IMR-90 (cell line): ENCODE measurements at regions not wholly inside any gene's neighbourhood (a gene's known extent, or its start where the extent isn't known, plus 50 kb on each side); places are given as distances from the start of the nearest gene placed in this dataset.

Experiments used
- ATAC-seq: fragments of 200-7000 bp; cut with Tn5 transposase; 2 replicates; pipeline ENCODE4 v1.9.1; 2020; ENCODE audit warnings: low read depth, mild to moderate bottlenecking, moderate library complexity
- BruUV-seq: library from RNA; stranded (reverse); fragments of 400-500 nt; replicated peaks from 2 replicates; lab custom pipeline; 2021; lab: Mats Ljungman, UMichigan
- CTCF ChIA-PET: fragments of 300-600 bp; formaldehyde crosslinking; extraction: SDS; loops from one replicate; lab custom pipeline; 2021; ENCODE audit warnings: antibody characterized with exemption; lab: Yijun Ruan, JAX
- POLR2A ChIA-PET: fragments of 300-600 bp; sonication (Branson Sonifier 250); formaldehyde crosslinking; loops from one replicate; lab custom pipeline; 2022; ENCODE audit warnings: antibody characterized with exemption; ENCODE audit not compliant: unreplicated experiment; lab: Charles Lee
- DNase-seq: peaks from one replicate; pipeline ENCODE4 v3.0.0; 2013
- H2AFZ ChIP-seq: replicated peaks from 2 replicates; pipeline ENCODE3; 2013; ENCODE audit warnings: low read length, mild to moderate bottlenecking; ENCODE audit not compliant: poor library complexity
- H2AK5ac ChIP-seq: 2 replicates; pipeline ENCODE4 v1.6.1; 2013; ENCODE audit warnings: low read depth, low read length, inconsistent platforms
- H2AK9ac ChIP-seq: replicated peaks from 2 replicates; pipeline ENCODE3; 2013; ENCODE audit warnings: mild to moderate bottlenecking, low read depth, low read length, moderate library complexity; ENCODE audit not compliant: poor library complexity
- H2BK120ac ChIP-seq: 2 replicates; pipeline ENCODE4 v1.6.1; 2013; ENCODE audit warnings: low read depth, low read length, inconsistent platforms
- H2BK15ac ChIP-seq: 3 replicates; pipeline ENCODE4 v1.6.1; 2013; ENCODE audit warnings: low read depth, low read length, inconsistent platforms
- H2BK20ac ChIP-seq: 2 replicates; pipeline ENCODE4 v1.6.1; 2013; ENCODE audit warnings: low read depth, mild to moderate bottlenecking, inconsistent platforms, low read length, moderate library complexity
- H2BK5ac ChIP-seq: 2 replicates; pipeline ENCODE4 v1.6.1; 2013; ENCODE audit warnings: mild to moderate bottlenecking, low read depth, low read length, inconsistent platforms; ENCODE audit not compliant: poor library complexity, severe bottlenecking
- H3K14ac ChIP-seq: replicated peaks from 2 replicates; pipeline ENCODE4 v1.6.1; 2013; ENCODE audit warnings: low read depth, low read length, inconsistent platforms
- H3K18ac ChIP-seq: 2 replicates; pipeline ENCODE4 v1.6.1; 2013; ENCODE audit warnings: low read depth, low read length, control low read depth
- H3K23ac ChIP-seq: 2 replicates; pipeline ENCODE4 v1.6.1; 2013; ENCODE audit warnings: low read depth, low read length, inconsistent platforms
- H3K27ac ChIP-seq: 2 replicates; pipeline ENCODE4 v1.5.1; 2013; ENCODE audit warnings: mild to moderate bottlenecking, control low read depth, low read length; ENCODE audit not compliant: insufficient read depth
- H3K27me3 ChIP-seq: 2 replicates; pipeline ENCODE4 v1.6.1; 2013; ENCODE audit warnings: low read length; ENCODE audit not compliant: control insufficient read depth, insufficient read depth
- H3K36me3 ChIP-seq: 2 replicates; pipeline ENCODE4 v1.6.1; 2013; ENCODE audit warnings: low read length, mixed read lengths; ENCODE audit not compliant: control insufficient read depth, insufficient read depth
- H3K4ac ChIP-seq: 2 replicates; pipeline ENCODE4 v1.6.1; 2013; ENCODE audit warnings: low read depth, low read length, inconsistent platforms
- H3K4me1 ChIP-seq: 2 replicates; pipeline ENCODE4 v1.6.1; 2013; ENCODE audit warnings: low read length, mixed read lengths; ENCODE audit not compliant: control insufficient read depth, insufficient read depth
- H3K4me2 ChIP-seq: 2 replicates; pipeline ENCODE4 v1.6.1; 2013; ENCODE audit warnings: low read depth, mild to moderate bottlenecking, control low read depth, low read length, moderate library complexity
- H3K4me3 ChIP-seq: 2 replicates; pipeline ENCODE4 v1.5.1; 2013; ENCODE audit warnings: low read depth, mild to moderate bottlenecking, control low read depth, low read length, moderate library complexity; ENCODE audit not compliant: insufficient read depth
- H3K56ac ChIP-seq: 2 replicates; pipeline ENCODE4 v1.6.1; 2013; ENCODE audit warnings: low read length, inconsistent platforms; ENCODE audit not compliant: insufficient read depth; ENCODE audit errors: extremely low read depth
- H3K79me1 ChIP-seq, 2 experiments: 2 replicates each; pipeline ENCODE4 v1.6.1; 2013; ENCODE audit warnings: low read length in 2 of 2, inconsistent platforms in 1 of 2, low read depth in 1 of 2
- H3K9ac ChIP-seq: 2 replicates; pipeline ENCODE4 v1.6.1; 2013; ENCODE audit warnings: low read depth, low read length, control low read depth
- H3K9me1 ChIP-seq: 2 replicates; pipeline ENCODE4 v1.6.1; 2013; ENCODE audit warnings: low read length, inconsistent platforms; ENCODE audit not compliant: insufficient read depth
- H3K9me3 ChIP-seq: 2 replicates; pipeline ENCODE4 v1.6.1; 2013; ENCODE audit warnings: low read length; ENCODE audit not compliant: control insufficient read depth, insufficient read depth
- H4K20me1 ChIP-seq: 2 replicates; pipeline ENCODE4 v1.6.1; 2013; ENCODE audit warnings: low read length, inconsistent platforms; ENCODE audit not compliant: insufficient read depth
- H4K5ac ChIP-seq: 2 replicates; pipeline ENCODE4 v1.6.1; 2013; ENCODE audit warnings: mild to moderate bottlenecking, low read depth, low read length, control low read depth
- H4K8ac ChIP-seq, 2 experiments: 2 replicates each; pipeline ENCODE4 v1.6.1; 2013; ENCODE audit warnings: low read depth in 2 of 2, low read length in 2 of 2, control low read depth in 1 of 2, inconsistent platforms in 1 of 2
- H4K91ac ChIP-seq: 2 replicates; pipeline ENCODE4 v1.6.1; 2013; ENCODE audit warnings: low read depth, low read length, inconsistent platforms; ENCODE audit not compliant: insufficient read depth
- MAFK ChIP-seq: IDR thresholded peaks from 2 replicates; pipeline ENCODE4 v1.6.1; 2012; ENCODE audit warnings: low read depth, low read length, improper control_type of control experiment
- NFE2L2 ChIP-seq: fragments of 150-350 bp; IDR thresholded peaks from 2 replicates; pipeline ENCODE4 v1.6.1; 2016; ENCODE audit warnings: low read depth, mild to moderate bottlenecking, low read length
- dilution Hi-C: fragments of 300-500 bp; cut with HindIII; formaldehyde crosslinking; loops from one replicate; pipeline ENCODE4 v1.14.3; 2018; ENCODE audit warnings: low sequenced_read_pairs; ENCODE audit not compliant: unreplicated experiment
- in situ Hi-C: fragments of 300-500 bp; cut with MboI; formaldehyde crosslinking; loops from 3 replicates; pipeline ENCODE4 v1.14.3; 2019; ENCODE audit warnings: low sequenced_read_pairs, inconsistent platforms, mixed read lengths
- intact Hi-C: fragments of 100-400 bp; cut with micrococcal nuclease; formaldehyde crosslinking; loops from 2 replicates; pipeline ENCODE4 v1.10.0; 2022

GRCh38 chr5:54370982-54371381 lies 60.6 kb upstream of the ARL15 start:
- H3K9me3 ChIP-seq = no peaks in the 10 kb centered on the region
- H3K4me2 ChIP-seq = no peak overlapping the region
- TF ChIP-seq MAFK (no peak), NFE2L2 (no peak)
- peaks cover 13% of the 10 kb centered on the region for H3K27me3 ChIP-seq
- in situ Hi-C loops (no loop called here), intact Hi-C loops (no loop called here), dilution Hi-C loops (no loop called here)
- H3K4me1 ChIP-seq = no peaks in the 10 kb centered on the region
- no peak overlapping the region for H2BK15ac ChIP-seq
- no peak overlapping the region for H3K4ac ChIP-seq
- no peaks in the 10 kb centered on the region for H4K20me1 ChIP-seq
- ChIA-PET POLR2A (no interaction called here), CTCF (interaction anchor here (1.0 kb wide), 1 partner anchor 9 kb away, joined by 3 read pairs; no protein-coding TSS in a partner anchor)
- H3K9ac ChIP-seq = no peak overlapping the region
- no peak overlapping the region for H2BK20ac ChIP-seq
- ATAC-seq = no peak
- H2AK5ac ChIP-seq = no peak overlapping the region
- no peak overlapping the region for H4K5ac ChIP-seq
- H2AFZ ChIP-seq = no peak overlapping the region
- no peaks in the 10 kb centered on the region for H3K9me1 ChIP-seq
- no peak overlapping the region for H2AK9ac ChIP-seq
- BruUV-seq = no TSS peak
- no peak overlapping the region for H3K23ac ChIP-seq
- DNase-seq = no peak
- H3K56ac ChIP-seq = no peak overlapping the region
- H3K14ac ChIP-seq = no peak overlapping the region
- H3K4me3 ChIP-seq = no peak overlapping the region
- H3K36me3 ChIP-seq = no peaks in the 10 kb centered on the region
- H2BK5ac ChIP-seq = no peak overlapping the region
- H3K27ac ChIP-seq = no peak overlapping the region
- H2BK120ac ChIP-seq = no peak overlapping the region
- no peak overlapping the region for H4K91ac ChIP-seq
- no peak overlapping the region for H4K8ac ChIP-seq
- H3K18ac ChIP-seq = no peak overlapping the region
- H3K79me1 ChIP-seq = no peaks in the 10 kb centered on the region
